ENCODE measurements at regions not wholly inside any gene's neighbourhood (a gene's known extent, or its start where the extent isn't known, plus 50 kb on each side); places are given as distances from the start of the nearest gene placed in this dataset.

- DNase-seq (ENCODE audit: low read depth, low spot score) (no peak), FAIRE-seq (no peak)
- dilution Hi-C loops (cut with MboI; ENCODE audit: extremely low pct_ligation_motif_present, low sequenced_read_pairs) = no loop called here
- no peaks in the 10 kb centered on the region for H3K79me2 ChIP-seq (ENCODE audit: control insufficient read depth, insufficient read depth, low read length)
- no peak overlapping the region for H3K27ac ChIP-seq (ENCODE audit: control insufficient read depth, insufficient read depth, low read length)
- H3K27me3 ChIP-seq (ENCODE audit: control insufficient read depth, extremely low read depth, insufficient read depth, low read length) = no peaks in the 10 kb centered on the region
- TF ChIP-seq EZH2 (IDR thresholded peaks at IDR 0.05; ENCODE audit: low read length) = no peak
- TF ChIP-seq, protein P1, sequence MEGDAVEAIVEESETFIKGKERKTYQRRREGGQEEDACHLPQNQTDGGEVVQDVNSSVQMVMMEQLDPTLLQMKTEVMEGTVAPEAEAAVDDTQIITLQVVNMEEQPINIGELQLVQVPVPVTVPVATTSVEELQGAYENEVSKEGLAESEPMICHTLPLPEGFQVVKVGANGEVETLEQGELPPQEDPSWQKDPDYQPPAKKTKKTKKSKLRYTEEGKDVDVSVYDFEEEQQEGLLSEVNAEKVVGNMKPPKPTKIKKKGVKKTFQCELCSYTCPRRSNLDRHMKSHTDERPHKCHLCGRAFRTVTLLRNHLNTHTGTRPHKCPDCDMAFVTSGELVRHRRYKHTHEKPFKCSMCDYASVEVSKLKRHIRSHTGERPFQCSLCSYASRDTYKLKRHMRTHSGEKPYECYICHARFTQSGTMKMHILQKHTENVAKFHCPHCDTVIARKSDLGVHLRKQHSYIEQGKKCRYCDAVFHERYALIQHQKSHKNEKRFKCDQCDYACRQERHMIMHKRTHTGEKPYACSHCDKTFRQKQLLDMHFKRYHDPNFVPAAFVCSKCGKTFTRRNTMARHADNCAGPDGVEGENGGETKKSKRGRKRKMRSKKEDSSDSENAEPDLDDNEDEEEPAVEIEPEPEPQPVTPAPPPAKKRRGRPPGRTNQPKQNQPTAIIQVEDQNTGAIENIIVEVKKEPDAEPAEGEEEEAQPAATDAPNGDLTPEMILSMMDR (optimal IDR thresholded peaks at IDR 0.05 in 1 of 3, IDR thresholded peaks at IDR 0.05 in 1 of 3, conservative IDR thresholded peaks at IDR 0.05 in 1 of 3; ENCODE audit: extremely low read depth in 1 of 3, insufficient read depth in 2 of 3, low read length in 3 of 3) = no peak
- no peaks in the 10 kb centered on the region for H3K4me1 ChIP-seq (ENCODE audit: control insufficient read depth, extremely low read depth, insufficient read depth, low read length)
- H3K9me1 ChIP-seq (ENCODE audit: control insufficient read depth, extremely low read depth, insufficient read depth, low read length) = no peaks in the 10 kb centered on the region
- no peaks in the 10 kb centered on the region for H4K20me1 ChIP-seq (ENCODE audit: control insufficient read depth, extremely low read depth, insufficient read depth, low read length)
- H3K36me3 ChIP-seq (ENCODE audit: control insufficient read depth in 2 of 2, extremely low read depth in 1 of 2, insufficient read depth in 2 of 2, low read length in 2 of 2) = no peaks in the 10 kb centered on the region
- no peak overlapping the region for H3K4me2 ChIP-seq (ENCODE audit: control insufficient read depth, extremely low read depth, insufficient read depth, low read depth, low read length)
- no peaks in the 10 kb centered on the region for H3K9me3 ChIP-seq (ENCODE audit: control insufficient read depth, low read depth, low read length)
- no peak overlapping the region for H3K9ac ChIP-seq (ENCODE audit: control insufficient read depth, extremely low read depth, insufficient read depth, low read length)
- H3K4me3 ChIP-seq (ENCODE audit: control insufficient read depth in 2 of 3, extremely low read depth in 1 of 3, insufficient read depth in 2 of 3, low read depth in 1 of 3, low read length in 3 of 3) = no peak overlapping the region
- no peak overlapping the region for H2AFZ ChIP-seq (ENCODE audit: control insufficient read depth, low read length)
Measured at GRCh38 chrX:17291171-17291900, 83.7 kb upstream of the NHS start.

DNA sequence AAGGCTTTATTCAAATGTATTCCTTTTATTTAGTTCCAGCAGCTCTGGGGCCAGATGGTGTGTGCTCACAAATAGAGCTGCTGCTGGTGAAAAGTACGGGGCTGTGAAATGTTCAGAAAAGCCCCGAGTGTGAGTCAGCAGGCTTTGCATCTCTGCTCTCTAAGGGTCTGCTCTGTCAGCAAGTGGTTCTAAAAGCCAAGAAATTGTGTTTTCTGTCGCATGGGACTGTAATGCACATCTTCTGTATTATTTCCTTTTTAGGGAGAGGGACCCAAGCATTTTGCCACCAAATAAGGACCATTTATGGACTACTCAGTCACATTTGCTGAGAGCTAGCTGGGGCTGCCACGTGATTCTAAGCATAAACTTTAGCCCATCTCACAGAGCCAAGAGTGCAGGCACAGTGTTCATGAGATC lies 82.9 kb upstream of the NHS start:
- Histone ChIP-seq H3K9ac (ENCODE audit: control insufficient read depth, extremely low read depth, insufficient read depth, low read length) (no peak overlapping the region), H3K9me3 (ENCODE audit: control insufficient read depth, low read depth, low read length) (no peaks in the 10 kb centered on the region), H3K9me1 (ENCODE audit: control insufficient read depth, extremely low read depth, insufficient read depth, low read length) (no peaks in the 10 kb centered on the region), H3K79me2 (ENCODE audit: control insufficient read depth, insufficient read depth, low read length) (no peaks in the 10 kb centered on the region), H2AFZ (ENCODE audit: control insufficient read depth, low read length) (no peak overlapping the region), H3K4me1 (ENCODE audit: control insufficient read depth, extremely low read depth, insufficient read depth, low read length) (no peaks in the 10 kb centered on the region), H4K20me1 (ENCODE audit: control insufficient read depth, extremely low read depth, insufficient read depth, low read length) (no peaks in the 10 kb centered on the region), H3K27ac (ENCODE audit: control insufficient read depth, insufficient read depth, low read length) (no peak overlapping the region), H3K4me3 (ENCODE audit: control insufficient read depth in 2 of 3, extremely low read depth in 1 of 3, insufficient read depth in 2 of 3, low read depth in 1 of 3, low read length in 3 of 3) (no peak overlapping the region), H3K4me2 (ENCODE audit: control insufficient read depth, extremely low read depth, insufficient read depth, low read depth, low read length) (no peak overlapping the region), H3K36me3 (ENCODE audit: control insufficient read depth in 2 of 2, extremely low read depth in 1 of 2, insufficient read depth in 2 of 2, low read length in 2 of 2) (no peaks in the 10 kb centered on the region), H3K27me3 (ENCODE audit: control insufficient read depth, extremely low read depth, insufficient read depth, low read length) (no peaks in the 10 kb centered on the region)
- no peak for FAIRE-seq
- TF ChIP-seq, protein P1 (optimal IDR thresholded peaks at IDR 0.05 in 1 of 3, IDR thresholded peaks at IDR 0.05 in 1 of 3, conservative IDR thresholded peaks at IDR 0.05 in 1 of 3; ENCODE audit: extremely low read depth in 1 of 3, insufficient read depth in 2 of 3, low read length in 3 of 3) = no peak
- no peak for TF ChIP-seq EZH2 (IDR thresholded peaks at IDR 0.05; ENCODE audit: low read length)
- no peak for DNase-seq (ENCODE audit: low read depth, low spot score)
- dilution Hi-C loops (cut with MboI; ENCODE audit: extremely low pct_ligation_motif_present, low sequenced_read_pairs) = no loop called here
